ENCODE measurements at regions not wholly inside any gene's neighbourhood (a gene's known extent, or its start where the extent isn't known, plus 50 kb on each side); places are given as distances from the start of the nearest gene placed in this dataset.
"Not testable (repeated sequence)": the region's sequence is repeated elsewhere in the genome, so short reads cannot be mapped to it uniquely, and the experiment has no call there.

DNA sequence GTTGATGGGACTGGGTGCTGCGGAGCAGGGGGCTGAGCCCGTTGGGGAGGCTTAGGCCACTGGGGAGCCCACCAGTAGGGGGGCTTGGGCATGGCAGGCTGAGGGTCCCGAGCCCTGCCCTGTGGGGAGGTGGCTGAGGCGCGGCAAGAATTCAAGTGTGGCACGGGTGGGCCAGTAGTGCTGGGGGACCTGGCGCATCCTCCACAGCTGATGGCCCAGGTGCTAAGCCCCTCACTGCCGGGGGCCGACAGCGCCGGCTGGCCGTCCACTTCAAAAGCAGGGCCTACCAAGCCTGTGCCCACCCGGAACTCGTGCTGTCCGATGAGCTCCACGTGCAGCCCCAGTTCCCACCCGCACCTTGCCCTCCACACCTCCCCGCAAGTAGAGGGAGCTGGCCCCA lies 917.5 kb downstream of the TAF11L14 start:
- 97% methylated on average over 18 of the region's 18 CpGs for WGBS (ENCODE audit: insufficient coverage)
- peaks cover 4% of the 10 kb centered on the region for H3K9me3 ChIP-seq (ENCODE audit: control insufficient read depth, insufficient read depth, low read length)
- H3K36me3 ChIP-seq (ENCODE audit: control insufficient read depth, insufficient read depth, low read length): no peaks in the 10 kb centered on the region
- H3K4me3 ChIP-seq (ENCODE audit: low read depth, low read length): no peak overlapping the region
- no peaks in the 10 kb centered on the region for H3K27me3 ChIP-seq (ENCODE audit: control insufficient read depth, insufficient read depth, low read length)
- no peak overlapping the region for H3K27ac ChIP-seq (ENCODE audit: low read depth, low read length)
- no peak for DNase-seq (ENCODE audit: low read depth in 4 of 6, low spot score in 6 of 6)
- no peaks in the 10 kb centered on the region for H3K4me1 ChIP-seq (ENCODE audit: control insufficient read depth, insufficient read depth, low read length)

DNA sequence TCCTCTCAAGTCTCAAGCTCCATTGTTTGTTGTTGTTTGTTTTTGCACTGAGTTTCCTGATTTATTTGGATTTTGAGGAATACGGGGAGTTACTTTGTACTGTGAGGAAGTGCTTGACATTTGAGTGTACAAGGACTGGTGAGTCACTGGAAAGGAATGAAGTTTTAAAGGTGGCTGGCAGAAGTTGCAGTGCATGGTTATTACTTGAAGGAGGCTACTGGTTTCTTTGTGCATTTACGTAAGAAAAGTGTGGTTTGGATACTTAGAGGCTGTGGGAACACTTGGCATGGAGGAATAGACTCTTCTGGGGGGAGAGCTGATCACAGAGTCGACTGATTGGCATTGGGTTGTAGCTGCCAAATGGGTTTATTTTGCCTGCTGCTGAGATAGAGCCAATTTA lies 919.0 kb downstream of the TAF11L14 start:
- peak in 1 of 6 donors; percentile 2 for DNase-seq (ENCODE audit: low read depth in 4 of 6, low spot score in 6 of 6)
- no peaks in the 10 kb centered on the region for H3K4me1 ChIP-seq (ENCODE audit: control insufficient read depth, insufficient read depth, low read length)
- WGBS (ENCODE audit: insufficient coverage): 61% methylated on average over 3 of the region's 3 CpGs
- no peak overlapping the region for H3K27ac ChIP-seq (ENCODE audit: low read depth, low read length)
- no peak overlapping the region for H3K4me3 ChIP-seq (ENCODE audit: low read depth, low read length)
- H3K9me3 ChIP-seq (ENCODE audit: control insufficient read depth, insufficient read depth, low read length): peaks cover 3% of the 10 kb centered on the region
- H3K36me3 ChIP-seq (ENCODE audit: control insufficient read depth, insufficient read depth, low read length): no peaks in the 10 kb centered on the region
- no peaks in the 10 kb centered on the region for H3K27me3 ChIP-seq (ENCODE audit: control insufficient read depth, insufficient read depth, low read length)

DNA sequence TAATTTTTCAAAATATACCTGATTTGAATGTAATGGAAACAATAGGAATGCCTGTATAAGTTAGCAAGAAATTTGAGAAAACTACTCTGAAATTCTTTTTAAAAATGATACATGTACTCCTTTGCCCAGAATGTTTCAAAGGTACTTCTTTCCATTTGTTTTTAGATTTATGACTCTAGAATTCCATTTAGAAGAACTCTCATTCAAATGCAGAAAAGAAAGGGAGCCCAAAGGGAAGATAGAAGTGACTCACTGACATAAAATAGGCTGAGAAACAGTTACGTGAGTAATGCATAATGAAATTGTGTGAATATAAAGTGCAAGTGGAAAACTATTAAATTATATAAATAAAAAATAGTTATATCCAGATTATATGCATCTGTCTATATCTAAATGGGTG lies 926.3 kb downstream of the TAF11L14 start:
- peak in 1 of 6 donors; percentile 9 for DNase-seq (ENCODE audit: low read depth in 4 of 6, low spot score in 6 of 6)
- Histone ChIP-seq H3K27me3 (ENCODE audit: control insufficient read depth, insufficient read depth, low read length) (no peaks in the 10 kb centered on the region), H3K36me3 (ENCODE audit: control insufficient read depth, insufficient read depth, low read length) (no peaks in the 10 kb centered on the region), H3K4me3 (ENCODE audit: low read depth, low read length) (no peak overlapping the region), H3K9me3 (ENCODE audit: control insufficient read depth, insufficient read depth, low read length) (no peaks in the 10 kb centered on the region), H3K27ac (ENCODE audit: low read depth, low read length) (no peak overlapping the region), H3K4me1 (ENCODE audit: control insufficient read depth, insufficient read depth, low read length) (no peaks in the 10 kb centered on the region)
- WGBS (ENCODE audit: insufficient coverage): no CpG with 5 or more reads among the region's 1 CpG

DNA sequence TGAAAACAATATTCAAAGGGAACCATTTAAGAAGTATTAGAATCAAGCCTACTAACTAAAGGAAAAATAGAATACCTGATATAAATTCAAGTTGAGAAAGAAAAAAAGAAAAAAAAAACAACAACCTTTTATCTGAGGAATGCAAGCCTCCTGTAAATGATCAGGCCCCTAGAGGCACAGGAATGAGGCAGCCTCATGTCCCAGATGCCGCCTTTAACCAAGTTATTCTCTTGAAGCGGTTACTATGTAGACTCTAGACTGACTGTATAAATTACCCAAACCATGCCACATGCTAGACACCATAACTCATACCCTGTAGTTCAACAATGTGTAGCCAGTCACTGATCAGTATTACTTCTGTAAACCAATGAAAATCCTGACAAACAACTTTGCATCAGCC lies 929.6 kb downstream of the TAF11L14 start:
- Histone ChIP-seq H3K27ac (ENCODE audit: low read depth, low read length) (no peak overlapping the region), H3K4me1 (ENCODE audit: control insufficient read depth, insufficient read depth, low read length) (no peaks in the 10 kb centered on the region), H3K27me3 (ENCODE audit: control insufficient read depth, insufficient read depth, low read length) (no peaks in the 10 kb centered on the region), H3K36me3 (ENCODE audit: control insufficient read depth, insufficient read depth, low read length) (no peaks in the 10 kb centered on the region), H3K4me3 (ENCODE audit: low read depth, low read length) (no peak overlapping the region), H3K9me3 (ENCODE audit: control insufficient read depth, insufficient read depth, low read length) (no peaks in the 10 kb centered on the region)
- WGBS (ENCODE audit: insufficient coverage): 94% methylated on average over 2 of the region's 2 CpGs
- DNase-seq (ENCODE audit: low read depth in 4 of 6, low spot score in 6 of 6): no peak

DNA sequence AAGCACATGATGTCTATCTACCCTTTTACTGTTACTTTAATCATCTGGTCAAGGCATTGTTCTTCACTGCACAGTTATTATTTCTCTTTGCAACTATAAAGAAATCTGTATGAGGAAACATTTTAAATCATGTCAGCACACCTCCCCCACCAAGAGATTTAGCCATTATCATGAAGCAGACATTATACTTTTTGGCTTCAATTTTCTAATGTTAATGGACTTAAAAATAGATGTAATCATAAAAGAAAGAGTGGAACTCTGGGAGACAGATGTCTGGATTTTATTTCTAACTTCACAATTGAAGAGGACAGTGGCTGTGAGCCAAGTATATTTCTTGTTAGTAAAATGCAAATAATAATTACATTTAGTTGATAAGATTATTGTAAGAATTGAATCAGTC lies 932.4 kb downstream of the TAF11L14 start:
- no peak overlapping the region for H3K27ac ChIP-seq (ENCODE audit: low read depth, low read length)
- no peaks in the 10 kb centered on the region for H3K4me1 ChIP-seq (ENCODE audit: control insufficient read depth, insufficient read depth, low read length)
- H3K9me3 ChIP-seq (ENCODE audit: control insufficient read depth, insufficient read depth, low read length): peaks cover 2% of the 10 kb centered on the region
- no peaks in the 10 kb centered on the region for H3K27me3 ChIP-seq (ENCODE audit: control insufficient read depth, insufficient read depth, low read length)
- H3K4me3 ChIP-seq (ENCODE audit: low read depth, low read length): no peak overlapping the region
- no peak for DNase-seq (ENCODE audit: low read depth in 4 of 6, low spot score in 6 of 6)
- H3K36me3 ChIP-seq (ENCODE audit: control insufficient read depth, insufficient read depth, low read length): no peaks in the 10 kb centered on the region

DNA sequence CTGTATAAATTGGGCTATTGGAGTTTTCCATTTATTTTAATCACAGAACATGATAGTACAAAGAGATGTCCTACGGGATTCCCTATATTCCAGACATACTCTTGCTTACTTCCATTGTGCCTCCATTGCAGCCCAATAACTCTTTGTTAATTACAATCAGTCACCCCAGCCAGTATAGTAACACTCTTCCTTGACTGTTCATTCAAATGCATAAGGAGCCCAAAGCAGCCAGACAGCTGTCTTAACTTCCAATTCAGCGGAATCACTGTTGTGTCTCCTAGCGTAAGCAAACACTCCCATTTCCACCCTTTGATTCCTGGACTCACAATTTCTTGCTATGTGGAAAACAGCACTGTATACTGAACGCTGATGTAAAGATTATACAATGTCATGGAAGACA lies 942.3 kb downstream of the TAF11L14 start:
- DNase-seq (ENCODE audit: low read depth in 4 of 6, low spot score in 6 of 6): no peak
- no peaks in the 10 kb centered on the region for H3K4me1 ChIP-seq (ENCODE audit: control insufficient read depth, insufficient read depth, low read length)
- no peak overlapping the region for H3K27ac ChIP-seq (ENCODE audit: low read depth, low read length)
- no peaks in the 10 kb centered on the region for H3K27me3 ChIP-seq (ENCODE audit: control insufficient read depth, insufficient read depth, low read length)
- no peak overlapping the region for H3K4me3 ChIP-seq (ENCODE audit: low read depth, low read length)
- H3K9me3 ChIP-seq (ENCODE audit: control insufficient read depth, insufficient read depth, low read length): no peaks in the 10 kb centered on the region
- WGBS (ENCODE audit: insufficient coverage): 77% methylated on average over 3 of the region's 4 CpGs
- H3K36me3 ChIP-seq (ENCODE audit: control insufficient read depth, insufficient read depth, low read length): no peaks in the 10 kb centered on the region

DNA sequence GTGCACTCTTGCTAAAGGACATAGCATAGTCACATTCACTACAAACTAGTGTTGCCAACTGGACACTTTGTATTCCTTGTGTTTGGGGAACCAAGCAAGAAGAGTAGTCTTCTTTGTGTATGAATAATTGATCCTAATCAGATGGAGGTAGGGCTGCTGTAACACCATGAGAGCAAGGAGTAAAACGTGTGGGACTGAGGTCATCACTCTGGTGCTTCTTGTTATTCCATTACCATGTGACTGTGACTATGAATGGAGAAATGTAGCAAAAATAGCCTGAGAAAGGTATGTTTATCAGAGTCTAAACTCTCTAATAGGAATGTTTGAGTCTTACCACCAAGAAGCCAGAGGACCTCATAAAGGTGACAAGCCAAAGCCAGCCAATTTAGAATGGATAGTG lies 966.9 kb downstream of the TAF11L14 start:
- no peak overlapping the region for H3K4me3 ChIP-seq (ENCODE audit: low read depth, low read length)
- H3K4me1 ChIP-seq (ENCODE audit: control insufficient read depth, insufficient read depth, low read length): no peaks in the 10 kb centered on the region
- DNase-seq (ENCODE audit: low read depth in 4 of 6, low spot score in 6 of 6): no peak
- H3K27me3 ChIP-seq (ENCODE audit: control insufficient read depth, insufficient read depth, low read length): no peaks in the 10 kb centered on the region
- H3K9me3 ChIP-seq (ENCODE audit: control insufficient read depth, insufficient read depth, low read length): peaks cover 2% of the 10 kb centered on the region
- H3K36me3 ChIP-seq (ENCODE audit: control insufficient read depth, insufficient read depth, low read length): no peaks in the 10 kb centered on the region
- no peak overlapping the region for H3K27ac ChIP-seq (ENCODE audit: low read depth, low read length)
- WGBS (ENCODE audit: insufficient coverage): no CpG with 5 or more reads among the region's 1 CpG

DNA sequence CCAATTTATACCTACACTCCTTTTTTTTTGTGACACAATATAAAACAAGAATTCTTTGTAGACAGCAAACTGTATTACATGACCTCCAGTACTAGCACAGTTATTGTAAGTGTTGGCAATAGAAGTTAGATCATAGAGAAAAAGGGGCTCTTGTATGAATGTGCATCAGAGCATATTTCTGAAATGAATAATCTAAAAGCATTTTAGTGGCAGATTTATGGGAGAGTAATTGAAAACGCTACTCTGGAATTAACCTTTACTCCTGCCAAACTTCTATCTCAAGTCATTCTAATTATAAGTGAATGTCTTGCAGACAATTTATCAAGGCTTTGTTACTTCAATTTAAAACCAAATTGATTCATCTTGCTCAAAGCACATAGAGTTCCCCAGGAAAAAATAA lies 968.1 kb downstream of the TAF11L14 start:
- Histone ChIP-seq H3K27ac (ENCODE audit: low read depth, low read length) (no peak overlapping the region), H3K4me1 (ENCODE audit: control insufficient read depth, insufficient read depth, low read length) (no peaks in the 10 kb centered on the region), H3K36me3 (ENCODE audit: control insufficient read depth, insufficient read depth, low read length) (no peaks in the 10 kb centered on the region), H3K9me3 (ENCODE audit: control insufficient read depth, insufficient read depth, low read length) (peaks cover 2% of the 10 kb centered on the region), H3K4me3 (ENCODE audit: low read depth, low read length) (no peak overlapping the region), H3K27me3 (ENCODE audit: control insufficient read depth, insufficient read depth, low read length) (no peaks in the 10 kb centered on the region)
- DNase-seq (ENCODE audit: low read depth in 4 of 6, low spot score in 6 of 6): no peak
- no CpG with 5 or more reads among the region's 1 CpG for WGBS (ENCODE audit: insufficient coverage)

DNA sequence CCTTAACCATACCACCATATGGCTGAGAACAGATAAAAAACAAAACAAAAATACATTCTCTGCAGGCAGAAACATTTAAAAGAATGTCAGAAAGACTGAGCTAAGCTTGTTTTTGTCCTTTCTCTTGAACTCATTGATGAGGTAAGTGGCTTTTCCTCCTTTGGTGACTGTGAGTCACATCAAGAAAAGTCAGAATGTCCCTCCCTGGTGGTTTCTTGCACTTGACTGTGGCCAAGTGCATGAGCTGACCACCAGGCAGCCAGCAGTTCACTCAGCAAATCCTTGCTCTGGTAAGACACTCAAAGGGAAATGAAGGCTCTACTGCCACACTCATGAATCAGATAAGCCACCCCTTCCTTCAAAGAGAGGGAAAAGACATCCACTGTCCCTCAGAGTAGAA lies 970.9 kb downstream of the TAF11L14 start:
- peaks cover 2% of the 10 kb centered on the region for H3K9me3 ChIP-seq (ENCODE audit: control insufficient read depth, insufficient read depth, low read length)
- H3K27ac ChIP-seq (ENCODE audit: low read depth, low read length): no peak overlapping the region
- H3K36me3 ChIP-seq (ENCODE audit: control insufficient read depth, insufficient read depth, low read length): no peaks in the 10 kb centered on the region
- H3K27me3 ChIP-seq (ENCODE audit: control insufficient read depth, insufficient read depth, low read length): no peaks in the 10 kb centered on the region
- H3K4me1 ChIP-seq (ENCODE audit: control insufficient read depth, insufficient read depth, low read length): no peaks in the 10 kb centered on the region
- H3K4me3 ChIP-seq (ENCODE audit: low read depth, low read length): no peak overlapping the region
- DNase-seq (ENCODE audit: low read depth in 4 of 6, low spot score in 6 of 6): no peak

DNA sequence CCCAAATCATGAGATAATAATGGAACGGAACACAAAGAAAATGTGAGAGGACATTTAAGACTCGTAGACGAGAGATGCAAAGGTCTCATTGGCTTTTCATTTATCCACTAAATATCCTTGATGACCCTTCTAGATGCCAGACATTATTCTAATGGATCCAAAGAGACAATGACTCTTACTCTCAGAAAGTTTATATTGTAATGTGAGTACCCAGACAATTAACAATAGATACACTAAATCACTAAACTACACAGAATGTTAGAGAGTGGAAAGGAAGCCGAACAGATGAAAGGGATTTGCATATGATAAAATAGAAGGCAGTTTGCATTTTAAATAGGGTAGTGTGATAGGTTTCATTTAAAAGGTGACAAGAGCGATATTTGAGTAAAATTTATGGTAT lies 973.3 kb downstream of the TAF11L14 start:
- no peaks in the 10 kb centered on the region for H3K27me3 ChIP-seq (ENCODE audit: control insufficient read depth, insufficient read depth, low read length)
- H3K36me3 ChIP-seq (ENCODE audit: control insufficient read depth, insufficient read depth, low read length): no peaks in the 10 kb centered on the region
- WGBS (ENCODE audit: insufficient coverage): no CpG with 5 or more reads among the region's 5 CpGs
- no peak overlapping the region for H3K27ac ChIP-seq (ENCODE audit: low read depth, low read length)
- peak in 1 of 6 donors; percentile 1 for DNase-seq (ENCODE audit: low read depth in 4 of 6, low spot score in 6 of 6)
- H3K4me1 ChIP-seq (ENCODE audit: control insufficient read depth, insufficient read depth, low read length): no peaks in the 10 kb centered on the region
- H3K4me3 ChIP-seq (ENCODE audit: low read depth, low read length): no peak overlapping the region
- H3K9me3 ChIP-seq (ENCODE audit: control insufficient read depth, insufficient read depth, low read length): no peaks in the 10 kb centered on the region

DNA sequence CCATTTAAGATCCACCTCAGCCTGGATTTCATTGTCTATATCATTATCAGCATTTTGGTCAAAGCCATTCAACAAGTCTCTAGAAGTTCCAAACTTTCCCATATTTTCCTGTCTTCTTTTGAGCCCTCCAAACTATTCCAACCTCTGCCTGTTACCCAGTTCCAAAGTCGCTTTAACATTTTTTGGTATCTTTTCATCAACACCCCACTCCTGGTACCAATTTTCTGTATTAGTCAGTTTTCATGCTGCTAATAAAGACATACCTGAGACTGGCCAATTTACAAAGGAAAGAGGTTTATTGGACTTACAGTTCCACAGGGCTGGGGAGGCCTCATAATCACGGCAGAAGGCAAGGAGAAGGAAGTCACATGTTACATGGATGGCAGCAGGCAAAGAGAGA lies 982.9 kb downstream of the TAF11L14 start:
- not testable (repeated sequence) for H3K4me1 ChIP-seq (ENCODE audit: control insufficient read depth, insufficient read depth, low read length); H3K4me3 ChIP-seq (ENCODE audit: low read depth, low read length); H3K9me3 ChIP-seq (ENCODE audit: control insufficient read depth, insufficient read depth, low read length); H3K36me3 ChIP-seq (ENCODE audit: control insufficient read depth, insufficient read depth, low read length); DNase-seq (ENCODE audit: low read depth in 4 of 6, low spot score in 6 of 6); H3K27me3 ChIP-seq (ENCODE audit: control insufficient read depth, insufficient read depth, low read length); H3K27ac ChIP-seq (ENCODE audit: low read depth, low read length)
- 86% methylated on average over 2 of the region's 2 CpGs for WGBS (ENCODE audit: insufficient coverage)

Measured in spinal cord (tissue), 9 donors.